HEK293 (cell line): ENCODE measurements at regions not wholly inside any gene's neighbourhood (a gene's known extent, or its start where the extent isn't known, plus 50 kb on each side); places are given as distances from the start of the nearest gene placed in this dataset.

ENCODE experiments used
- SALL2 ChIP-seq: fragments of 450-650 bp; formaldehyde crosslinking; IDR thresholded peaks from 2 replicates; pipeline ENCODE4 v1.5.0; 2017; ENCODE audit warnings: missing biosample characterization, mild to moderate bottlenecking, missing genetic modification characterization, borderline replicate concordance
- ZIC2 ChIP-seq: fragments of 450-650 bp; formaldehyde crosslinking; IDR thresholded peaks from 2 replicates; pipeline ENCODE4 v1.5.1; 2016; ENCODE audit warnings: missing biosample characterization, missing genetic modification characterization
- ZNF292 ChIP-seq: fragments of 450-650 bp; formaldehyde crosslinking; IDR thresholded peaks from 2 replicates; pipeline ENCODE4 v1.5.1; 2016; ENCODE audit warnings: low read depth, missing biosample characterization, missing genetic modification characterization, borderline replicate concordance
- TF ChIP-seq, protein P1 (sequence below): fragments of 450-650 bp; formaldehyde crosslinking; IDR thresholded peaks from 2 replicates; pipeline ENCODE4 v1.5.1; 2016; ENCODE audit warnings: missing biosample characterization, missing genetic modification characterization
- TF ChIP-seq, protein P2 (sequence below): fragments of 450-650 bp; formaldehyde crosslinking; IDR thresholded peaks from 2 replicates; pipeline ENCODE4 v1.5.1; 2016; ENCODE audit warnings: missing biosample characterization, missing genetic modification characterization

GRCh38 chr2:37781028-37781427, 109.6 kb upstream of the CDC42EP3 start:
- TF ChIP-seq ZIC2 (tag by site-specific recombination) (no peak), SALL2 (tag by site-specific recombination) (no peak), ZNF292 (tag by site-specific recombination) (no peak)
- TF ChIP-seq, protein P1, sequence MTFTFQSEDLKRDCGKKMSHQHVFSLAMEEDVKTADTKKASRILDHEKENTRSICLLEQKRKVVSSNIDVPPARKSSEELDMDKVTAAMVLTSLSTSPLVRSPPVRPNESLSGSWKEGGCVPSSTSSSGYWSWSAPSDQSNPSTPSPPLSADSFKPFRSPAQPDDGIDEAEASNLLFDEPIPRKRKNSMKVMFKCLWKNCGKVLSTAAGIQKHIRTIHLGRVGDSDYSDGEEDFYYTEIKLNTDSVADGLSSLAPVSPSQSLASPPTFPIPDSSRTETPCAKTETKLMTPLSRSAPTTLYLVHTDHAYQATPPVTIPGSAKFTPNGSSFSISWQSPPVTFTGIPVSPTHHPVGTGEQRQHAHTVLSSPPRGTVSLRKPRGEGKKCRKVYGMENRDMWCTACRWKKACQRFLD (tag by site-specific recombination) = no peak
- TF ChIP-seq, protein P2, sequence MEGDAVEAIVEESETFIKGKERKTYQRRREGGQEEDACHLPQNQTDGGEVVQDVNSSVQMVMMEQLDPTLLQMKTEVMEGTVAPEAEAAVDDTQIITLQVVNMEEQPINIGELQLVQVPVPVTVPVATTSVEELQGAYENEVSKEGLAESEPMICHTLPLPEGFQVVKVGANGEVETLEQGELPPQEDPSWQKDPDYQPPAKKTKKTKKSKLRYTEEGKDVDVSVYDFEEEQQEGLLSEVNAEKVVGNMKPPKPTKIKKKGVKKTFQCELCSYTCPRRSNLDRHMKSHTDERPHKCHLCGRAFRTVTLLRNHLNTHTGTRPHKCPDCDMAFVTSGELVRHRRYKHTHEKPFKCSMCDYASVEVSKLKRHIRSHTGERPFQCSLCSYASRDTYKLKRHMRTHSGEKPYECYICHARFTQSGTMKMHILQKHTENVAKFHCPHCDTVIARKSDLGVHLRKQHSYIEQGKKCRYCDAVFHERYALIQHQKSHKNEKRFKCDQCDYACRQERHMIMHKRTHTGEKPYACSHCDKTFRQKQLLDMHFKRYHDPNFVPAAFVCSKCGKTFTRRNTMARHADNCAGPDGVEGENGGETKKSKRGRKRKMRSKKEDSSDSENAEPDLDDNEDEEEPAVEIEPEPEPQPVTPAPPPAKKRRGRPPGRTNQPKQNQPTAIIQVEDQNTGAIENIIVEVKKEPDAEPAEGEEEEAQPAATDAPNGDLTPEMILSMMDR = no peak
